ENCODE measurements at regions not wholly inside any gene's neighbourhood (a gene's known extent, or its start where the extent isn't known, plus 50 kb on each side); places are given as distances from the start of the nearest gene placed in this dataset.

DNA sequence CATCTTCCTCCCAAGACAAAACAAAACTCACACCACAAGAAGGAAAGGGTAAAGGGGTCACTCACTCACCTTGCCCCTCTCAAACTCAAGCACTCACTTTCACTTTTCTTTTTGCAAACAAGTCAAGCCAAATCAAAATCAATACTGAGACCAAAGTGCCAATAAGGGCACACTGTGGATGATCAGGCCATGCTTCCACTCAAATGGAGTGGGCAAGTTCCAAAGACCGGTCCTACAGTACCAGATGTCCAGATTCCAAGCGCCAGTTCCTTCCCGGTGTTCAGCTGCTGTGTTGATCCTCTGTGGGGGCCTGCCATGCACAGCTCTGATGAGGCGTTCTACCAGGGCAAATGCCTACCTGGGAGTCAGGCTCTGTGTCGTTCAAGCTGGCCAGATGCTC, 162.6 kb upstream of the GRIK2 start:
- Histone ChIP-seq H3K4me3 (no peak overlapping the region), H3K9ac (no peak overlapping the region), H3K27me3 (no peaks in the 10 kb centered on the region), H3K27ac (no peak overlapping the region), H3K36me3 (no peaks in the 10 kb centered on the region), H3K4me2 (no peak overlapping the region), H4K20me1 (no peaks in the 10 kb centered on the region), H3K4me1 (no peaks in the 10 kb centered on the region), H3K9me3 (no peaks in the 10 kb centered on the region)
- TF ChIP-seq Cebpa-rat (IDR thresholded peaks at IDR 0.05), result no peak

DNA sequence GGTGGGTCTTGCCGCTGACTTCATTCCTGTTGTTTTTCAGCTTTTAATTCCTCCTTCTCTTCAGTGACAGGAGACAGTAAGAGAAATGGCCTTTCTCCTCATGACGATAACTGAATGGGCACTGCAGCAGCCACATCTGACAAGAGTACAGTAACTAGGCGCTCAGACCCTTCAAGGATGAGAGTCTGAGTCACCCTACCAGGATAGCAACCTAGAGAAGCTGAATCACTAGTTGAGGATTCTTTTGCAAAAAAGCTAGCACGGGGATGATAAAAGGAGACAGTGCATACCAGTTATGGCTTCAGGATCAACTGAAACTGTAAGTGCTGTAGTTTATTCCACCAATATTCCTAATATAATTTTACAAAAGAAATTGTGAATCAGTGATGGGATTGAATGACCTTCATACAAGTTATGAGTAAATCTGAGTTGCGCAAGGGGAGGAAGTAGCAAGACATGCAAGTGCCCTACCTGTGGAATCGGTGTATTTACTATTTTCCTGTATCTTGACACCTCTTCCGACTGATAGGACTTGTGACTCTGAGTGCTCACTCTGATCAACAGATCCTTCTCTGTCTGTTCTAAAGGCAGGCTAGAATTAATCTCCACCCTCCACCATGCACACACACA, 161.8 kb upstream of the GRIK2 start:
- no peak overlapping the region for H3K4me2 ChIP-seq
- no peak for TF ChIP-seq Cebpa-rat (IDR thresholded peaks at IDR 0.05)
- no peak overlapping the region for H3K4me3 ChIP-seq

DNA sequence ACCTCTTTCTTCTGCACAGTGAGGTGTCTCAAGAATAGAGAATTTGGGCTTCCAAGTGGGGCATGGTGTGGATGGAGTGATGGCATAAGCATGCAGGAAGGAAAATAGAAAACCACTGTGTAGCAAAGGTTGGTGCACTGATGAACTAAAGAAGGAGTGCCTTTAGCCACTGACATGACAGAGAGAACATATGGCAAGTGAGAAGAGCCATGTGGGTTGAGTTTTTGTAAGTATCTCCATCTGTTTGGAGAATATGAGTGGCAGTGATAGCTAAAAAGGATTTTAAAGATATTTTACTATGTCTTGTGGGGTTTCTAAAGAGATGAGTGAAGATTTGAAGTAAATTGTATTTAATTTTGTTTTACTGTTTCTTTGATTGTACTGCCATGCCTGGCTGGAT, 160.5 kb upstream of the GRIK2 start:
- TF ChIP-seq Cebpa-rat (IDR thresholded peaks at IDR 0.05), result no peak
- no peaks in the 10 kb centered on the region for H4K20me1 ChIP-seq

More for the DNA sequence above, 161.8 kb upstream of the GRIK2 start:
- Histone ChIP-seq H4K20me1 (no peaks in the 10 kb centered on the region), H3K36me3 (no peaks in the 10 kb centered on the region), H3K4me1 (no peaks in the 10 kb centered on the region), H3K27me3 (no peaks in the 10 kb centered on the region), H3K27ac (no peak overlapping the region), H3K9me3 (no peaks in the 10 kb centered on the region), H3K9ac (no peak overlapping the region)

DNA sequence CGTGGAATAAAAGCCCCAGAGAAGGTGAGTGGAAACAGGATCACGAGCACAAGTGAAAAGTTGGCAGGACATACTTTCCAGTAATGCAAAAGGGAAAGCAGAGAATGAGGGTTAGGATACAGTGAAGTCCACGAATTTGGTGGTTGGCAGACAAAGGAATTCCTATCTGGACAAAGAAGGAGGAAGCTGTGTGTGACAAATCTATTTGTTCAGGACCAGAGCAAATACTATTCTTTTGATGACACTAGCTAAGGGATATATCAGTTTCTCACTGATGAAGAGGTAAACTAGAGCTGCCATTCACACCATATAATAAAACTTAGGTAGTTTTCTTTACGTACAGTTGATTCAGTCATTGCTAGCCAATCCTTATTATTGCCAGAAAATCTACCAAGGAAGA, 156.8 kb upstream of the GRIK2 start:
- no peaks in the 10 kb centered on the region for H3K36me3 ChIP-seq
- H3K9ac ChIP-seq, result no peak overlapping the region
- H3K4me3 ChIP-seq, result no peak overlapping the region
- no peaks in the 10 kb centered on the region for H4K20me1 ChIP-seq
- H3K4me1 ChIP-seq, result no peaks in the 10 kb centered on the region
- H3K27me3 ChIP-seq, result no peaks in the 10 kb centered on the region
- no peak overlapping the region for H3K4me2 ChIP-seq
- H3K9me3 ChIP-seq, result no peaks in the 10 kb centered on the region
- TF ChIP-seq Cebpa-rat (IDR thresholded peaks at IDR 0.05), result no peak
- H3K27ac ChIP-seq, result no peak overlapping the region

More for the DNA sequence above, 160.5 kb upstream of the GRIK2 start:
- Histone ChIP-seq H3K27ac (no peak overlapping the region), H3K4me1 (no peaks in the 10 kb centered on the region), H3K4me2 (no peak overlapping the region), H3K9me3 (no peaks in the 10 kb centered on the region), H3K9ac (no peak overlapping the region), H3K4me3 (no peak overlapping the region), H3K27me3 (no peaks in the 10 kb centered on the region), H3K36me3 (no peaks in the 10 kb centered on the region)

DNA sequence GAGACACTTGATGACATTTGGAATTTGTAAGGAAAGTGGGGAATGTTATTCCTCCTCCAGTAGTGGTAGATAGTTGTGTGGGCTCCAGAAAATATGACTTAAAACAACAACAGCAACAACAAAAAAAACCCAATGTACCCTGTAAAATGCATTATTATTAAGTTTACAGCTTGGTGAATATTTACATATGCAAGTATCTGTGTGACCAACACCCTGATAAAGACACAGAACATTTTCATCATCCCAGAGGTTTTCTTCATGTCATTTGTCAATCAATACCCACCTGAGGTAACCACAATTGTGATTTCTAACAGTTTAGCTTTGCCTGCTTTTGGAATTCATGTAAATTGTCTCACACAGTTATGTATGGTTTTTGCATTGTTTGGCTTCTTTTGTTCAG, 152.1 kb upstream of the GRIK2 start:
- Histone ChIP-seq H3K4me3 (no peak overlapping the region), H3K27ac (no peak overlapping the region), H3K9ac (no peak overlapping the region), H3K4me1 (no peaks in the 10 kb centered on the region), H3K27me3 (no peaks in the 10 kb centered on the region), H3K36me3 (no peaks in the 10 kb centered on the region), H4K20me1 (no peaks in the 10 kb centered on the region), H3K4me2 (no peak overlapping the region), H3K9me3 (no peaks in the 10 kb centered on the region)
- TF ChIP-seq Cebpa-rat (IDR thresholded peaks at IDR 0.05), result no peak

DNA sequence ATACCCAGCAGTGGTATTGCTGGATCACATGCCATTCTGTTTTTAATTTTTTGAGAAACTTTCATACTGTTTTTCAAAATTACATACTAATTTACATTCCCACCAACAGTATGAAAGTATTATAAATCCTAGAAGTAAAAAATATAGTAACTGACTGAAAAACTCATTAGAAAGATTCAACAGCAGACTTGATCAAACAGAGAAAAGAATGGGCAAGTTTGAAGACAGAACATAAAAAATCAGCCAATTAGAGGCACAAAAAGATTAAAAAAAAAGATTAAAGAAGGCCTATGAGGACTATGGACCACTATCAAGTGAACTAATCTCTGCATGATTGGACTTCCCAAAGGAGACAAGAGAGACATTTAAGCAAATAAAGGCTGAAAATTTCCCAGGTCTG, 144.0 kb upstream of the GRIK2 start:
- no peak overlapping the region for H3K4me3 ChIP-seq
- H3K4me2 ChIP-seq, result no peak overlapping the region
- H3K36me3 ChIP-seq, result no peaks in the 10 kb centered on the region
- H3K4me1 ChIP-seq, result no peaks in the 10 kb centered on the region
- H3K27me3 ChIP-seq, result no peaks in the 10 kb centered on the region
- no peak overlapping the region for H3K27ac ChIP-seq
- H3K9ac ChIP-seq, result no peak overlapping the region
- no peak for TF ChIP-seq Cebpa-rat (IDR thresholded peaks at IDR 0.05)
- no peaks in the 10 kb centered on the region for H4K20me1 ChIP-seq
- peaks cover 18% of the 10 kb centered on the region for H3K9me3 ChIP-seq

DNA sequence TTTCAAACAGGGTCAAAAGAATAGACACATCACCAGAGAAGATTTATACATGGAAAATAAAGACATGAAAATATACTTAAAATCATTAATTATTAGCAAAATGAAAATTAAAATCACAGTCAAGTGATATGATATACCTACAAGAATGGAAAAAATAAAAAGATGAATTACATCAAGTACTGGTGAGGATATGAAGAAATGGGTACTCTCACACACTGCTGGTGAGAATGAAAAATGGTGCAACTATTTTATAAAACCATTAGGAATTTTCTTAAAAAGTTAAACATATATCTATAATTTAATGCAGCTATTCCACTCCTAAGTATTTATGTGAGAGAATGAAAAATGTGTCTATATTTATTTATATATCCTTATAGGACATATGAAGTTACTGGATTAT, 136.3 kb upstream of the GRIK2 start:
- H3K27me3 ChIP-seq, result no peaks in the 10 kb centered on the region
- H3K9me3 ChIP-seq, result no peaks in the 10 kb centered on the region; the same call in 1 of the 2 replicates
- H3K4me3 ChIP-seq, result no peak overlapping the region
- no peaks in the 10 kb centered on the region for H3K36me3 ChIP-seq
- H3K4me2 ChIP-seq, result no peak overlapping the region
- H3K9ac ChIP-seq, result no peak overlapping the region
- TF ChIP-seq Cebpa-rat (IDR thresholded peaks at IDR 0.05), result no peak
- no peak overlapping the region for H3K27ac ChIP-seq
- H4K20me1 ChIP-seq, result no peaks in the 10 kb centered on the region
- H3K4me1 ChIP-seq, result no peaks in the 10 kb centered on the region

DNA sequence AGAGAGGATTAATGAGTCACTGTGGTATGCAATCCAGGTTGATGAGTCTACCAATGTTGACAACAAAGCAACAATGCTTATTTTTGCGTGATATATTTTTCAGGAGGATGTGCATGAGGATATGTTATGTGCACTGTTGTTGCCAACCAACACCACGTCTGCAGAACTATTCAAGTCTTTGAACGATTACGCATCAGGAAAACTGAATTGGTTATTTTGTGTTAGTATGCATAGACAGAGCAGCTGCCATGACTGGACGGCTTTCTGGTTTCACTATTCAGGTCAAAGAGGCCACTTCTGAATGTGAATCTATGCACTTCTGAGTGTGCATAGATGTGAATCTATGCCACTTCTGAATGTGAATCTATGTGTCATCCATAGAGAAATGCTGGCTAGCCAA, 134.0 kb upstream of the GRIK2 start:
- H3K4me3 ChIP-seq, result no peak overlapping the region
- no peak overlapping the region for H3K9ac ChIP-seq
- no peaks in the 10 kb centered on the region for H4K20me1 ChIP-seq
- H3K36me3 ChIP-seq, result no peaks in the 10 kb centered on the region
- H3K27me3 ChIP-seq, result no peaks in the 10 kb centered on the region
- no peak overlapping the region for H3K4me2 ChIP-seq
- no peak for TF ChIP-seq Cebpa-rat (IDR thresholded peaks at IDR 0.05)
- no peaks in the 10 kb centered on the region for H3K4me1 ChIP-seq
- no peak overlapping the region for H3K27ac ChIP-seq
- H3K9me3 ChIP-seq, result no peaks in the 10 kb centered on the region; the same call in 1 of the 2 replicates

DNA sequence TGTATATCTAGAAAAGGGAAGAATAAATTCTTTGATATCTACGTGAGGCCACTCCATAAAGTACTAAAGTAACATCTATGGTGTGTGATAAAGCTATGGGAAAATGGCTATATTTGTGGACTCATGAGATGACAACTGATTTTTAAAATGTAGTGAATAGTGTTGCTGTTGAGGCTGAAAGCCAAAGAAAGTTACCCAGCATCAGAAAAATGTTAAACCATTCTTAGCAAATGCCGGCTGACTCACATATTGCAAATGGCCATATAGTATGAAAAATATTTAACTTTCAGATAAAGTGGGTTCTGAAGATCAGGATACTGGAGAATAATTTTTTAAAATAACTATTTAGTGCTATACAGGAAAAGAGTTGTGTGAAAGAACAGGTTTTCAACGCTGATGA, 129.9 kb upstream of the GRIK2 start:
- no peak overlapping the region for H3K9ac ChIP-seq
- no peaks in the 10 kb centered on the region for H3K27me3 ChIP-seq
- H4K20me1 ChIP-seq, result no peaks in the 10 kb centered on the region
- H3K4me1 ChIP-seq, result peaks cover 9% of the 10 kb centered on the region
- H3K4me2 ChIP-seq, result no peak overlapping the region
- H3K4me3 ChIP-seq, result no peak overlapping the region
- H3K9me3 ChIP-seq, result no peaks in the 10 kb centered on the region
- H3K36me3 ChIP-seq, result no peaks in the 10 kb centered on the region
- no peak overlapping the region for H3K27ac ChIP-seq
- no peak for TF ChIP-seq Cebpa-rat (IDR thresholded peaks at IDR 0.05)

DNA sequence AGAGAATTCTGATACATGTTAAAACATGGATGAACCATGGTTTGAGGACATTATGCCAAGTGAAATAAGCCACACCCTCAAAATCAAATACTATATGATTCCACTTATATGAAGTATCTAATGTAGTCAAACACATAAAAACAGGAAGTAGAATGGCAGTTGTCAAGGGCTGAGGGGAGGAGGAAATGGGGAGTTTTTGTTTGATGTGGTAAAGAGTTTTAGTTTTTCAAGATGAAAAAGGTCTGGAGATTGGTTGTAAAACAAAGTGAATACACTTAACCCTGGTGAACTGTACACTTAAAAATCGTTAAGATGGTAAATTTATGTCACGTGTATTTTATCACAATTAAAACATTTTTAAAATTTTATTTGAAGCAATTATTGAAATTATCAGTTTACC, 127.4 kb upstream of the GRIK2 start:
- Histone ChIP-seq H3K4me2 (peak overlapping the region; percentile 28; the same call in 1 of the 2 replicates), H4K20me1 (no peaks in the 10 kb centered on the region), H3K9me3 (no peaks in the 10 kb centered on the region)

DNA sequence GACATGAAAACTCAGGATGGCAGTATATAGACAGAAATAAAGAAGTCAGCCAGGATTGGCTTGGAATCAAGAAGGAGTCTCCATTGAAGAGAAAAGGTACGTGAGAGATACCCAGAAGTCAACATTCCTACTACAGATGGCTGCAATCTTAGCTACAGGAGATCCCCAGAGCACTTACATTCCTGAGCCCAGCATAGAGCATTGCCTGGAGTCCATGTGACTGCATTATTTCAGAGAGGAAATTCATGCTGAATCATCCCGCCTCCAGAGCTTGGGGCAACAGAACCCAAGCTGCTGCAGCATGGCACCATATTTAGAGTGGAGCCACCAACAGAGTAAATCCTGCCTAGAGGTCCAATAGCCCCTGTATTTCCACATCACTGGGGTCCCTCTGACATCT, 125.0 kb upstream of the GRIK2 start:
- Histone ChIP-seq H3K4me1 (peaks cover 9% of the 10 kb centered on the region), H3K36me3 (no peaks in the 10 kb centered on the region), H3K9me3 (no peaks in the 10 kb centered on the region), H3K9ac (no peak overlapping the region), H4K20me1 (no peaks in the 10 kb centered on the region), H3K27ac (no peak overlapping the region), H3K4me2 (no peak overlapping the region), H3K4me3 (no peak overlapping the region), H3K27me3 (no peaks in the 10 kb centered on the region)
- no peak for TF ChIP-seq Cebpa-rat (IDR thresholded peaks at IDR 0.05)

More for the DNA sequence above, 127.4 kb upstream of the GRIK2 start:
- Histone ChIP-seq H3K27ac (no peak overlapping the region), H3K27me3 (no peaks in the 10 kb centered on the region), H3K36me3 (no peaks in the 10 kb centered on the region), H3K9ac (no peak overlapping the region), H3K4me3 (no peak overlapping the region), H3K4me1 (peaks cover 9% of the 10 kb centered on the region)
- TF ChIP-seq Cebpa-rat (IDR thresholded peaks at IDR 0.05), result no peak

Data from BLaER1 (cell line).